ENCODE measurements at regions not wholly inside any gene's neighbourhood (a gene's known extent, or its start where the extent isn't known, plus 50 kb on each side); places are given as distances from the start of the nearest gene placed in this dataset.

DNA sequence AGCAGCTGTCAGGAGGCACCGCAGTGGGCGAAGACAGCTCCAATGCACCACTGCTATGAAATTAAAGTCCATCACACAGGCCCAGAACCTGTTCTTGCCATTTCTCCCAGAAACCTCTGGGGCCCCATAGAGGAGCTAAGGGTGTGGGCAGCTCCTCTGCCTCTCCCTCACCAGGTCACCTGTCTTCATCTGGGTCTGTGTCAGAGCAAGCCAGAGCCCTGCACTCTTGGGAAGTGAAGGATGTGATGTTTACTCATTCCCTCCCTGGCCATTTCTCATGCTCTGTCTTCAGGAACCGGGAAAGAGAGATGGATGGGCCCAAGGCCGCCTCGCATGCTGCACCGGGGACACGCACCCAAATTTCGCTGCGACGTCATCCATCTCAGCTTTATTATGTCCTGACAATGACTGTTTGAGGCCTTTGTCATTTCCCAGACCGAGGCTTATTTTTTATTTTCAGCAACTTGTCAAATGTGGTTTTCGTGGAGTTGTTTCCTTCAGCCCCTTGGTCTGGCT, 216.1 kb downstream of the NPHP4 start:
- TF ChIP-seq, protein P1, sequence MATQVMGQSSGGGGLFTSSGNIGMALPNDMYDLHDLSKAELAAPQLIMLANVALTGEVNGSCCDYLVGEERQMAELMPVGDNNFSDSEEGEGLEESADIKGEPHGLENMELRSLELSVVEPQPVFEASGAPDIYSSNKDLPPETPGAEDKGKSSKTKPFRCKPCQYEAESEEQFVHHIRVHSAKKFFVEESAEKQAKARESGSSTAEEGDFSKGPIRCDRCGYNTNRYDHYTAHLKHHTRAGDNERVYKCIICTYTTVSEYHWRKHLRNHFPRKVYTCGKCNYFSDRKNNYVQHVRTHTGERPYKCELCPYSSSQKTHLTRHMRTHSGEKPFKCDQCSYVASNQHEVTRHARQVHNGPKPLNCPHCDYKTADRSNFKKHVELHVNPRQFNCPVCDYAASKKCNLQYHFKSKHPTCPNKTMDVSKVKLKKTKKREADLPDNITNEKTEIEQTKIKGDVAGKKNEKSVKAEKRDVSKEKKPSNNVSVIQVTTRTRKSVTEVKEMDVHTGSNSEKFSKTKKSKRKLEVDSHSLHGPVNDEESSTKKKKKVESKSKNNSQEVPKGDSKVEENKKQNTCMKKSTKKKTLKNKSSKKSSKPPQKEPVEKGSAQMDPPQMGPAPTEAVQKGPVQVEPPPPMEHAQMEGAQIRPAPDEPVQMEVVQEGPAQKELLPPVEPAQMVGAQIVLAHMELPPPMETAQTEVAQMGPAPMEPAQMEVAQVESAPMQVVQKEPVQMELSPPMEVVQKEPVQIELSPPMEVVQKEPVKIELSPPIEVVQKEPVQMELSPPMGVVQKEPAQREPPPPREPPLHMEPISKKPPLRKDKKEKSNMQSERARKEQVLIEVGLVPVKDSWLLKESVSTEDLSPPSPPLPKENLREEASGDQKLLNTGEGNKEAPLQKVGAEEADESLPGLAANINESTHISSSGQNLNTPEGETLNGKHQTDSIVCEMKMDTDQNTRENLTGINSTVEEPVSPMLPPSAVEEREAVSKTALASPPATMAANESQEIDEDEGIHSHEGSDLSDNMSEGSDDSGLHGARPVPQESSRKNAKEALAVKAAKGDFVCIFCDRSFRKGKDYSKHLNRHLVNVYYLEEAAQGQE (IDR thresholded peaks at IDR 0.05; ENCODE audit: low read depth) = no peak
- no peak for TF ChIP-seq FOXM1 (IDR thresholded peaks at IDR 0.05; ENCODE audit: borderline replicate concordance, low read depth)
- no peak for TF ChIP-seq EP300 (IDR thresholded peaks at IDR 0.05; ENCODE audit: borderline replicate concordance)
- no peak for TF ChIP-seq YY1 (IDR thresholded peaks at IDR 0.05; ENCODE audit: low read depth)
- TF ChIP-seq TAF1 (IDR thresholded peaks at IDR 0.05; ENCODE audit: low read depth) = no peak
- TF ChIP-seq CEBPB (IDR thresholded peaks at IDR 0.05) = no peak
- TF ChIP-seq RAD21 (IDR thresholded peaks at IDR 0.05; ENCODE audit: low read depth) = no peak
- no peak for TF ChIP-seq NFIC (IDR thresholded peaks at IDR 0.05)
- TF ChIP-seq CREB1 (IDR thresholded peaks at IDR 0.05; ENCODE audit: low read depth) = no peak

All from Ishikawa (cell line).